ENCODE measurements at regions not wholly inside any gene's neighbourhood (a gene's known extent, or its start where the extent isn't known, plus 50 kb on each side); places are given as distances from the start of the nearest gene placed in this dataset.

DNA sequence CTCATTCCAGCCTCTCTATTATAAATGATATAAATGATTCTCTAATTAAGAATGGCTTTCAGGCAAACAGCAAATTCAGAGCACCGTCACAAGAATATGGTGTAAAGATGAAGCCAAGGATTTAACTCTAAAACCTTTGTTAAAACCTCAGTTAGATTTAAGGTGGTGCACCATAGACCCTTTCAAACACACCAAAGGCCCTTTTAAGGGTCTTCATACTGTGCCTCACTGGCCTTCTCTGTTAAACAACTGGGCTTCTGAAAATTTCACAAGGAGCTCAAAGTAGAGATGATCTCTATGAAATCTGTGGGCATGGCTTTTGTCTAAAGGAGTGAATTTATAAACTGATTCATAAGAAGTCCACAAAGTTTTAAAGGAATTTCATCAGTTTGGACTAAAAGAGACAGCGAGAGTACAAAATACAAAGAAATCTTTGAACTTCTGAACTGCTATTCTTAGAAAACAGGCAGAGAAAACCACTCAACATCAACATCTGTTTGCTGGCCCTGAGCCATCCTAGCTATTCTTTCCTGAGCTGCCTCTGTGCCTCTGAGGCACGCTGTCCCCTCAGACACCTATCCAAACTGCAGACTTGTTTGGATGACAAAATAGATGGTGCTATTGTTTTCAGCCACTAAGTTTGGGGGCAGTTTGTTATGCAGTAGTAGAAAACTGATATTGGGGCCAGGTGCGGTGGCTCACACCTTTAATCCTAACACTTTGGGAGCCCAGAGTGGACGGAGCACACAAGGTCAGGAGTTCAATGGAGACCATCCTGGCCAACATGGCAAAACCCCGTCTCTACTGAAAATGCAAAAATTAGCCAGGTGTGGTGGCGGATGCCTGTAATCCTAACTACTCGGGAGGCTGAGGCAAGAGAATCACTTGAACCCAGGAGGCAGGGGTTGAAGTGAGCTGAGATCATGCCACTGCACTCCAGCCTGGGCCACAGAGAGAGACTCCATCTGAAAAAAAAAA is 72.9 kb upstream of the MYCN start:
- no peak for DNase-seq
- WGBS, 3 donors: 89 to 93% (median 92%) methylated on average over 8 of the region's 8 CpGs
- Histone ChIP-seq H3K4me1 (ENCODE audit: control insufficient read depth in 3 of 3, insufficient read depth in 2 of 3, low read depth in 1 of 3, low read length in 2 of 3) (no peaks in the 10 kb centered on the region), H3K27ac (ENCODE audit: low read depth in 1 of 3, low read length in 2 of 3) (no peak overlapping the region), H3K9me3 (ENCODE audit: control insufficient read depth in 2 of 2, insufficient read depth in 1 of 2, low read depth in 1 of 2, low read length in 1 of 2) (peaks cover 0 to 8% of the 10 kb centered on the region in 2 donors), H3K4me3 (ENCODE audit: low read depth in 1 of 3, low read length in 3 of 3) (no peak overlapping the region), H3K36me3 (ENCODE audit: control insufficient read depth in 3 of 3, insufficient read depth in 2 of 3, low read depth in 1 of 3, low read length in 3 of 3) (no peaks in the 10 kb centered on the region), H3K27me3 (ENCODE audit: control insufficient read depth in 3 of 3, insufficient read depth in 3 of 3, low read length in 3 of 3) (no peaks in the 10 kb centered on the region)
- FAIRE-seq: no peak

DNA sequence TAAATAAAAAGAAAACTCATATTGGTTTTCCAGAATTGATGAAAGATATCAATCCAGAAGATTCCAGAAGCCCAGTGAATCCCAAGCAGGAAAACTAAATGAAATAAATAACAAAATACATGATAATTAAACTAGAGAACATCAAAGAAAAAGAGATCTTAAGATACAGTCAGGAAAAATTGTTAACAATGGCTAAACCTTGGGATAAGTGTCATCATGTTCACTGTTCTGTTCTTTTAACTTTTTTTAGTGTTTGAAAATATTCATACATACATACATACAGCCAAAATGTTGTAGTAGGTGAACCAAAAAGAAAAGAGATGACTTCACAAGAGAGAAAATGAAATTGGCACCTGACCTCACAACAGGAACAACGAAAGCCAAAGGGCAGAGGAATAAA is 72.2 kb upstream of the MYCN start:
- DNase-seq (no peak), FAIRE-seq (no peak)
- Histone ChIP-seq H3K27me3 (ENCODE audit: control insufficient read depth in 3 of 3, insufficient read depth in 3 of 3, low read length in 3 of 3) (no peaks in the 10 kb centered on the region), H3K9me3 (ENCODE audit: control insufficient read depth in 2 of 2, insufficient read depth in 1 of 2, low read depth in 1 of 2, low read length in 1 of 2) (peaks cover 0 to 8% of the 10 kb centered on the region in 2 donors), H3K4me3 (ENCODE audit: low read depth in 1 of 3, low read length in 3 of 3) (no peak overlapping the region), H3K36me3 (ENCODE audit: control insufficient read depth in 3 of 3, insufficient read depth in 2 of 3, low read depth in 1 of 3, low read length in 3 of 3) (no peaks in the 10 kb centered on the region), H3K27ac (ENCODE audit: low read depth in 1 of 3, low read length in 2 of 3) (no peak overlapping the region), H3K4me1 (ENCODE audit: control insufficient read depth in 3 of 3, insufficient read depth in 2 of 3, low read depth in 1 of 3, low read length in 2 of 3) (no peaks in the 10 kb centered on the region)
- 48 to 64% (median 63%) methylated on average over 1 of the region's 1 CpG for WGBS, 3 donors

DNA sequence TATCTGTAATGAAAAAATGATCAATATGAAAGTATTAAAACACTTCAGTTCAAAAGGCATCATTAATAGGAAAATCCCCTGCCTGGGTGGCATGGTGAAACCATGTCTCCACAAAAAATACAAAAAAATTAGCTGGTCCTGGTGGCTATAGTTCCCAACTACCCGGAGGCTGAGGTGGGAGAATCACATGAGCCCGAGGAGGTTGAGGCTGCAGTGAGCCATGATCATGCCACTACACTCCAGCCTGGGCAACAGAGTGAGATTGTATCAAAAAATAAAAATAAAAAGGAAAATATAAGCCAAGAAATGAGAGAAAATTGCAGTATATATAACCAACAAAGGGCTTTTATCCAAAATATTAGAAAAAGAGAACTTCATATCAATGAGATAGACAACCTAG is 71.6 kb upstream of the MYCN start:
- Histone ChIP-seq H3K9me3 (ENCODE audit: control insufficient read depth in 2 of 2, insufficient read depth in 1 of 2, low read depth in 1 of 2, low read length in 1 of 2) (peaks cover 0 to 8% of the 10 kb centered on the region in 2 donors), H3K4me1 (ENCODE audit: control insufficient read depth in 3 of 3, insufficient read depth in 2 of 3, low read depth in 1 of 3, low read length in 2 of 3) (no peaks in the 10 kb centered on the region), H3K27ac (ENCODE audit: low read depth in 1 of 3, low read length in 2 of 3) (no peak overlapping the region), H3K27me3 (ENCODE audit: control insufficient read depth in 3 of 3, insufficient read depth in 3 of 3, low read length in 3 of 3) (no peaks in the 10 kb centered on the region), H3K36me3 (ENCODE audit: control insufficient read depth in 3 of 3, insufficient read depth in 2 of 3, low read depth in 1 of 3, low read length in 3 of 3) (no peaks in the 10 kb centered on the region), H3K4me3 (ENCODE audit: low read depth in 1 of 3, low read length in 3 of 3) (no peak overlapping the region)
- no peak for FAIRE-seq
- no peak for DNase-seq
- 85 to 93% (median 88%) methylated on average over 2 of the region's 2 CpGs for WGBS, 3 donors

DNA sequence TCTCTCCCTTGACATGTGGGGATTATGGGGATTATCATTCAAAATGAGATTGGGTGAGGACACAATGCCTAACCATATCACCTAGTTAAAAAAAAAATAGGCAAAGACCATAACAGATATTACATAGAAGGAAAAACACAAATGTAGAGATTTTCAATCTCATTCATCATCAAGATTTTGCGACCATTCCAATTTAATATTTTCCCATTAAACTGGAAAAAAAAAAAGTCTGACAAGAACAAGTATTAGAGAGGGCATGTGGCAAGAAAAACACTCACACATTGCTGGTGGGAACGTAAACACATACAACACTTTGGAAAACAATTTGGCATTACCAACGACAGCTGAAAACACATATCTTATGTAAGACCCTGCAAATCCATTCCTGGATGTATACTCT is 71.0 kb upstream of the MYCN start:
- DNase-seq: no peak
- peaks cover 0 to 8% of the 10 kb centered on the region in 2 donors for H3K9me3 ChIP-seq (ENCODE audit: control insufficient read depth in 2 of 2, insufficient read depth in 1 of 2, low read depth in 1 of 2, low read length in 1 of 2)

DNA sequence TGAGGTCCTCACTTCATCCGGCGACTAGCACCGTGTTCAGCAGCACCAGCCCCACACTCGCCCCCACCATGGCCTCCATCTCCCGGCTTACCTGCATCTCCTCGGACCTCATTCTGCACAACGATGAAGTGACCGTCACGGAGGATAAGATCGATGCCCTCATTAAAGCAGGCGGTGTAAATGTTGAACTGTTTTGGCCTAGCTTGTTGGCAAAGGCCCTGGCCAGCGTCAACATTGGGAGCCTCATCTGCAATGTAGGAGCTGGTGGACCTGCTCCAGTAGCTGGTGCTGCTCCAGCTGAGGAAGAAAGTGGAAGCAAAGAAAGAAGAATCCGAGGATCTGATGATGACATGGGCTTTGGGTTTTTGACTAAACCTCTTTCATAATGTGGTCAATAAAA is 70.5 kb upstream of the MYCN start:
- FAIRE-seq (no peak), DNase-seq (no peak)
- Histone ChIP-seq H3K36me3 (ENCODE audit: control insufficient read depth in 3 of 3, insufficient read depth in 2 of 3, low read depth in 1 of 3, low read length in 3 of 3) (no peaks in the 10 kb centered on the region), H3K4me1 (ENCODE audit: control insufficient read depth in 3 of 3, insufficient read depth in 2 of 3, low read depth in 1 of 3, low read length in 2 of 3) (no peaks in the 10 kb centered on the region), H3K4me3 (ENCODE audit: low read depth in 1 of 3, low read length in 3 of 3) (no peak overlapping the region), H3K9me3 (ENCODE audit: control insufficient read depth in 2 of 2, insufficient read depth in 1 of 2, low read depth in 1 of 2, low read length in 1 of 2) (peaks cover 0 to 8% of the 10 kb centered on the region in 2 donors), H3K27me3 (ENCODE audit: control insufficient read depth in 3 of 3, insufficient read depth in 3 of 3, low read length in 3 of 3) (no peaks in the 10 kb centered on the region), H3K27ac (ENCODE audit: low read depth in 1 of 3, low read length in 2 of 3) (no peak overlapping the region)
- WGBS, 3 donors: 92 to 94% (median 93%) methylated on average over 13 of the region's 13 CpGs

More for the DNA sequence above, 71.0 kb upstream of the MYCN start:
- no peaks in the 10 kb centered on the region for H3K4me1 ChIP-seq (ENCODE audit: control insufficient read depth in 3 of 3, insufficient read depth in 2 of 3, low read depth in 1 of 3, low read length in 2 of 3)
- 70 to 93% (median 84%) methylated on average over 3 of the region's 3 CpGs for WGBS, 3 donors
- no peaks in the 10 kb centered on the region for H3K27me3 ChIP-seq (ENCODE audit: control insufficient read depth in 3 of 3, insufficient read depth in 3 of 3, low read length in 3 of 3)
- FAIRE-seq: no peak
- no peak overlapping the region for H3K4me3 ChIP-seq (ENCODE audit: low read depth in 1 of 3, low read length in 3 of 3)
- H3K27ac ChIP-seq (ENCODE audit: low read depth in 1 of 3, low read length in 2 of 3): no peak overlapping the region
- H3K36me3 ChIP-seq (ENCODE audit: control insufficient read depth in 3 of 3, insufficient read depth in 2 of 3, low read depth in 1 of 3, low read length in 3 of 3): no peaks in the 10 kb centered on the region

DNA sequence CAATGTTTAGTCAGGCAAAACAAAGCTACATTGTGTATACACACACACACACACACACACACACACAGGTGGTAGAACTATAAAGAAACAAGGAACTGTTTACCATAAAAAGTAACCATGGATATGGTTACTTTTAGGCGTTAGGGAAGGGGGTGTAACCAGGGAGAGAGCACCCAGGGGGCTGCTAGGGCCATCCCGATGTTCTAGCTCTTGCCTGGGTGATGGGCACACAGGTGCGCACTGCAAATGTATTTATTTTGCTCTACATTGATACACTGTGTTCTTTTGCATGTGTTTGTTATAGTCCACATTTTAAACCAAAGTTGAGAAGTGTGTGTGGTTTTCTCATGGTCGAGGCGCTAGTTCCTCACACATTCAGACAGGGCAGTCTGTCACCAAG is 69.8 kb upstream of the MYCN start:
- peaks cover 0 to 8% of the 10 kb centered on the region in 2 donors for H3K9me3 ChIP-seq (ENCODE audit: control insufficient read depth in 2 of 2, insufficient read depth in 1 of 2, low read depth in 1 of 2, low read length in 1 of 2)
- no peaks in the 10 kb centered on the region for H3K36me3 ChIP-seq (ENCODE audit: control insufficient read depth in 3 of 3, insufficient read depth in 2 of 3, low read depth in 1 of 3, low read length in 3 of 3)
- no peak overlapping the region for H3K4me3 ChIP-seq (ENCODE audit: low read depth in 1 of 3, low read length in 3 of 3)
- no peaks in the 10 kb centered on the region for H3K27me3 ChIP-seq (ENCODE audit: control insufficient read depth in 3 of 3, insufficient read depth in 3 of 3, low read length in 3 of 3)
- H3K27ac ChIP-seq (ENCODE audit: low read depth in 1 of 3, low read length in 2 of 3): no peak overlapping the region
- H3K4me1 ChIP-seq (ENCODE audit: control insufficient read depth in 3 of 3, insufficient read depth in 2 of 3, low read depth in 1 of 3, low read length in 2 of 3): peaks cover 0 to 7% (median 3%) of the 10 kb centered on the region in 3 donors
- DNase-seq (no peak), FAIRE-seq (no peak)
- WGBS, 3 donors: 77 to 88% (median 82%) methylated on average over 5 of the region's 5 CpGs

DNA sequence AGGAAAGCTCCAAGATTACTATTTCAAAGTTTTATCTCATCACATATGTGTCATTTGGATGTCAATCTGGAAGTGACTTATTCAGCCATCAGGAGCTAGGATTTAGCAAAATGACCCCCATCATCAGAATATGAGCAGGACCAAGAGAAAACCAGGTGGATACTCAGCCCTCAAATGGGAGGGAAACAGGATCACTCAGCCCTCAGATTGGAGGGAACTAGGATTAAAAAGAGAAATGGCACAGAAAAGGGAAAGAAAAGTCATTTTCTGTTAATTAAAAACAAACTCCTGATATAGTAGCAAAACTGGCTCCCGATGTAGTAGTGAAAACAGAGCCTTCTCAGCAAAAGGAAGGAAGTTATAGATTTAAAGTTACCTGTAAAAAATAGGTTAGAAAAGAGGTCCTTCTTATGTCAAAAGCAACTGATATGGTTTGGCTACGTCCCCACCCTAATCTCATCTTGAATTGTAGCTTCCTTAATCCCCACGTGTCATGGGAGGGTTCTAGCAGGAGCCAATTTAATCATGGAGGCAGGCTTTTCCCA is 69.0 kb upstream of the MYCN start:
- H3K27me3 ChIP-seq (ENCODE audit: control insufficient read depth in 3 of 3, insufficient read depth in 3 of 3, low read length in 3 of 3): no peaks in the 10 kb centered on the region
- WGBS, 3 donors: 87 to 92% (median 88%) methylated on average over 3 of the region's 3 CpGs
- H3K36me3 ChIP-seq (ENCODE audit: control insufficient read depth in 3 of 3, insufficient read depth in 2 of 3, low read depth in 1 of 3, low read length in 3 of 3): no peaks in the 10 kb centered on the region
- peaks cover 0 to 14% (median 5%) of the 10 kb centered on the region in 3 donors for H3K4me1 ChIP-seq (ENCODE audit: control insufficient read depth in 3 of 3, insufficient read depth in 2 of 3, low read depth in 1 of 3, low read length in 2 of 3)
- no peak overlapping the region for H3K4me3 ChIP-seq (ENCODE audit: low read depth in 1 of 3, low read length in 3 of 3)
- no peak for DNase-seq
- peaks cover 0 to 8% of the 10 kb centered on the region in 2 donors for H3K9me3 ChIP-seq (ENCODE audit: control insufficient read depth in 2 of 2, insufficient read depth in 1 of 2, low read depth in 1 of 2, low read length in 1 of 2)
- no peak for FAIRE-seq
- H3K27ac ChIP-seq (ENCODE audit: low read depth in 1 of 3, low read length in 2 of 3): no peak overlapping the region

DNA sequence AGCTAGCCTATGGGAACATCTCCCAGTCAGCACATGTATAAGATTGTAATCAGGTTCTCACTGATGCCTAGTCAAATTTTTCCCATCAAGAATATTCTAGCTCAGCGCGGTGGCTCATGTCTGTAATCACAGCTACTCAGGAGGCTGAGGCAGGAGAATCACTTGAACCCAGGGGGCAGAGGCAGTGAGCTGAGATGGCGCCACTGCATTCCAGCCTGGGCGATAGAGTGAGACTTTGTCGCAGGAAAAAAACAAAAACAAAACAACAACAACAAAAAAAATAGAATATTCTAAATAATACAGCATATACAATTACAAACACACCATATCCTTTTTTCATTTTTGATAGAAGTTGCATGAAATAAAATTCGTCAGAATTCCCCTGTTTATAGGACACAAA is 67.5 kb upstream of the MYCN start:
- peaks cover 0 to 21% (median 5%) of the 10 kb centered on the region in 3 donors for H3K4me1 ChIP-seq (ENCODE audit: control insufficient read depth in 3 of 3, insufficient read depth in 2 of 3, low read depth in 1 of 3, low read length in 2 of 3)
- no peaks in the 10 kb centered on the region for H3K27me3 ChIP-seq (ENCODE audit: control insufficient read depth in 3 of 3, insufficient read depth in 3 of 3, low read length in 3 of 3)
- no peaks in the 10 kb centered on the region for H3K36me3 ChIP-seq (ENCODE audit: control insufficient read depth in 3 of 3, insufficient read depth in 2 of 3, low read depth in 1 of 3, low read length in 3 of 3)
- WGBS, 3 donors: 95 to 98% (median 95%) methylated on average over 6 of the region's 6 CpGs
- peaks cover 0 to under 1% of the 10 kb centered on the region in 2 donors for H3K9me3 ChIP-seq (ENCODE audit: control insufficient read depth in 2 of 2, insufficient read depth in 1 of 2, low read depth in 1 of 2, low read length in 1 of 2)
- FAIRE-seq (no peak), DNase-seq (no peak)
- H3K27ac ChIP-seq (ENCODE audit: low read depth in 1 of 3, low read length in 2 of 3): no peak overlapping the region
- H3K4me3 ChIP-seq (ENCODE audit: low read depth in 1 of 3, low read length in 3 of 3): no peak overlapping the region

All from small intestine (tissue), 7 donors.